ENCODE measurements at regions not wholly inside any gene's neighbourhood (a gene's known extent, or its start where the extent isn't known, plus 50 kb on each side); places are given as distances from the start of the nearest gene placed in this dataset.

GRCh38 chr7:65489260-65489767 lies 115.7 kb downstream of the ZNF92 start:
- no peak for TF ChIP-seq CTCF (IDR thresholded peaks at IDR 0.05)
- TF ChIP-seq POLR2A (IDR thresholded peaks at IDR 0.05) = no peak
- no peak for TF ChIP-seq EP300 (IDR thresholded peaks at IDR 0.05)
